ENCODE measurements at regions not wholly inside any gene's neighbourhood (a gene's known extent, or its start where the extent isn't known, plus 50 kb on each side); places are given as distances from the start of the nearest gene placed in this dataset.
"Not testable (repeated sequence)": the region's sequence is repeated elsewhere in the genome, so short reads cannot be mapped to it uniquely, and the experiment has no call there.

DNA sequence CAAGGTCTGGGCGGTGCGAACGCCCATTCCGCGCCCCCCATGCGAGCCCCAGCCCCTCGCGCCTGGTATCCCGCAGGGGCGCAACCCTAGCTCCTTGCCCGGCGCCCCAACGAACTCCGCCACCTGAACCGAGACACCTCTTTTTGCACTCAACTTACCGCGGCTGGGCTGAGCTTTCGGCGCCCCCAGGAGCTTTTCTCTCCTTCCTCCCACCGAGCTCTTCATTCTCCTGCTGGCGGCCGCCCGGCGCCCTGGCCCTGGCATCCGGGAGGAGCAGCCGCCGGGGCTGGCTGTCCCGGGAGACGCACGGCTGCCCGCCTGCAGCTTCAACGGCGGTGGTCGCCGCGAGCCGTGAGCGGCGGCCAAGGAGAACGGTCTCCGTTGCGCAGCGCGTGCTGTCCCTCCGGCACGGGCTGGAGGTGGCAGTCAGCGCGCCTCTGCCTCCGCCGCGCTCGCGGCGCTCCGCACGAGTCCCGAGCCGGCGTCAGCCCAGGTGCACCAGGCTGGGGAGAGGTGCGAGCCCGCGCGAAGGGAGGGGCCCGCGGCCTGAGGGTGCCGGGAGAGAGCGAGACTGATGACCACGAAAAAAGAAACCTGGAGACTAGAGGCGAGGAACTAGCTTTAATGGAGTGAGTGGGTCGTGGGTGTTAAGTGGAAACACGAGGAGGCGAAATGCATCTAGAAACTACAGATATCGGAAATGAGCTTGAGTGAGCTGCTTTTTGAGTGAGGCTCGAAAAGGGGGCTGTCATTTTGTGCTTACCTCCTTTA, 621.5 kb upstream of the ZNF385D start:
- Histone ChIP-seq H3K4me1 (peaks cover 0 to 9% of the 10 kb centered on the region in 2 donors), H3K27ac (no peak overlapping the region), H3K27me3 (peaks cover 0 to 11% of the 10 kb centered on the region in 2 donors), H3K36me3 (no peaks in the 10 kb centered on the region), H3K4me3 (peak overlapping the region; percentile 23 to 38), H3K9me3 (no peaks in the 10 kb centered on the region)
- no peak for DNase-seq (ENCODE audit: low spot score)
- TF ChIP-seq, protein P1, sequence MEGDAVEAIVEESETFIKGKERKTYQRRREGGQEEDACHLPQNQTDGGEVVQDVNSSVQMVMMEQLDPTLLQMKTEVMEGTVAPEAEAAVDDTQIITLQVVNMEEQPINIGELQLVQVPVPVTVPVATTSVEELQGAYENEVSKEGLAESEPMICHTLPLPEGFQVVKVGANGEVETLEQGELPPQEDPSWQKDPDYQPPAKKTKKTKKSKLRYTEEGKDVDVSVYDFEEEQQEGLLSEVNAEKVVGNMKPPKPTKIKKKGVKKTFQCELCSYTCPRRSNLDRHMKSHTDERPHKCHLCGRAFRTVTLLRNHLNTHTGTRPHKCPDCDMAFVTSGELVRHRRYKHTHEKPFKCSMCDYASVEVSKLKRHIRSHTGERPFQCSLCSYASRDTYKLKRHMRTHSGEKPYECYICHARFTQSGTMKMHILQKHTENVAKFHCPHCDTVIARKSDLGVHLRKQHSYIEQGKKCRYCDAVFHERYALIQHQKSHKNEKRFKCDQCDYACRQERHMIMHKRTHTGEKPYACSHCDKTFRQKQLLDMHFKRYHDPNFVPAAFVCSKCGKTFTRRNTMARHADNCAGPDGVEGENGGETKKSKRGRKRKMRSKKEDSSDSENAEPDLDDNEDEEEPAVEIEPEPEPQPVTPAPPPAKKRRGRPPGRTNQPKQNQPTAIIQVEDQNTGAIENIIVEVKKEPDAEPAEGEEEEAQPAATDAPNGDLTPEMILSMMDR (IDR thresholded peaks at IDR 0.05) = no peak

DNA sequence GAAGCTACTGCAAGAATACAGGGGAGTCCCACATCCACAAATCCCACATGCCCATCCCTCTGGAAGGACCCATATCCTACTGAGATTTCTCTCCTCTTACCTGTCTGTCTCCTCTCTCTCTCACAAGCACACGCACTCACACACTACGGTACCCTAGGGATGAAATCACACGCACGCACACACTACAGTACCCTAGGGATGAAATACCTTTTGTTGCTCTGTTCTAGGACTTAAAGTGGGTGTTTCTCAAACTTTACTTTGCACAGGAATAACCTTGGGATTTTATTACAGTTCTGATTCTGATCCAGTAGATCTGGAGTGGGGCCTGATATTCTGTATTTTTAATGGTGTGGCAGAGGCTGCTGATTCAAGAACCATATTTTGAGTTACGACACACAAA, 622.2 kb upstream of the ZNF385D start:
- peaks cover 0 to 11% of the 10 kb centered on the region in 2 donors for H3K27me3 ChIP-seq
- H3K9me3 ChIP-seq = no peaks in the 10 kb centered on the region
- TF ChIP-seq, protein P1 (IDR thresholded peaks at IDR 0.05) = no peak
- H3K27ac ChIP-seq = no peak overlapping the region
- peaks cover 0 to 9% of the 10 kb centered on the region in 2 donors for H3K4me1 ChIP-seq
- H3K36me3 ChIP-seq = no peaks in the 10 kb centered on the region
- DNase-seq (ENCODE audit: low spot score) = no peak
- H3K4me3 ChIP-seq = no peak overlapping the region

DNA sequence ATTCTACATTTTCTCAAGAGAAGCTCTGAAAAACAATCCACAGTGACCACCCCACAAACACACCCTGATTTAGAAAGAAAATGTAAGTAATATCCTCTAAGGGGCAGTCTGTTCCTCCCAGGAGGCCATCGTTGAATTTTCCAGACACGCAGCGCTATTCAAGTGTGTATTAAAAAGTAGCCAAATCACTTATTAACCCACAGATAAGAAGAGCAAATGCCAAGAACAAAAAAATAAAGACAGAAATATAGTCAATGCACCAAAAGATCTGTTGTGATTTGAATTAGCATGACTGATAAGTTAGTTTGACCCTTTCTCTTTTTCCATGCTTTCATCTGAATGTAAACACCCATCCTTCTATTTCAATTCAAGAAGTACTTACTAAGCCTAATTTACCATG, 622.8 kb upstream of the ZNF385D start:
- H3K36me3 ChIP-seq = no peaks in the 10 kb centered on the region
- H3K27ac ChIP-seq = no peak overlapping the region
- no peak overlapping the region for H3K4me3 ChIP-seq
- no peak for DNase-seq (ENCODE audit: low spot score)
- no peaks in the 10 kb centered on the region for H3K9me3 ChIP-seq
- TF ChIP-seq, protein P1 (IDR thresholded peaks at IDR 0.05) = no peak
- H3K4me1 ChIP-seq = peaks cover 0 to 9% of the 10 kb centered on the region in 2 donors
- H3K27me3 ChIP-seq = peaks cover 0 to 11% of the 10 kb centered on the region in 2 donors

DNA sequence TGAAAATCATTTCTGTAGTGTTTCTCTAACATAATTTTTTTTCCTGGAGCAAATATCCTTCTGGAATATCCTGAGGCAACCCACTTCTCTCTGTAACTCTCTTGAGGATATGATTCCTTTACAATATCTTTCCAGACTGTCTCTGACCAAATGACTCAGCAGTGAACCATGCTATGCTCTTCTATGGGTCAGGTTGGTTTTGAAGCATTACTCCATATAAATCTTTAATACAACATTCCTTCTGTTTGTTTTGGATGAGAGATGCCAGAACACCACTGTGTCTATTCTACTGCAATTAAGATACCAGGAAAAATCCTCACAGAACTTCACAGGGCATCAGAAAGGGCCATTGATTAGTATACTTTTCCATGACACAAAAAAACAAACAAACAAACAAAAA, 626.4 kb upstream of the ZNF385D start:
- no peak overlapping the region for H3K27ac ChIP-seq
- H3K9me3 ChIP-seq = no peaks in the 10 kb centered on the region
- peaks cover 0 to 6% of the 10 kb centered on the region in 2 donors for H3K27me3 ChIP-seq
- peaks cover 0 to 6% of the 10 kb centered on the region in 2 donors for H3K4me1 ChIP-seq
- TF ChIP-seq, protein P1 (IDR thresholded peaks at IDR 0.05) = no peak
- H3K36me3 ChIP-seq = no peaks in the 10 kb centered on the region
- no peak overlapping the region for H3K4me3 ChIP-seq
- no peak for DNase-seq (ENCODE audit: low spot score)

DNA sequence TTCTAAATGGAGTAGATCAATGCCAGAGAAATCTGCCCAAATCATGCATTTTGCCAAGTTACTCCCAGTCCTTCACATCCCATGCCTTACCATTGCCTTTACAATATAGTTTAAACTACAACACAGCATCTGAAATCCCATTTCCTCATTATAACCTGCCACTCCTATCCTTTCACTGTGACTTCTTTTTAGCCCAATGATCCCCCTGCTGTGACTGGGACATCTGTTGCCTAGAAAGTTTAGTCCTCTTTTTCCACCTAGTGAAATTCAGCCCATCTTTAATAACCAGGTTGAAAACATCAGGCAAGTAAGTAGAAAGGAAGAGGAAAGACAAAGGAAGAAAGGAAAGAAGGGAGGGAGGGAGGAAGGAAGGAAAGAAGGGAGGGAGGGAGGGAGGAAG, 627.9 kb upstream of the ZNF385D start:
- no peak overlapping the region for H3K4me3 ChIP-seq
- DNase-seq (ENCODE audit: low spot score) = no peak
- TF ChIP-seq, protein P1 (IDR thresholded peaks at IDR 0.05) = no peak
- H3K4me1 ChIP-seq = no peaks in the 10 kb centered on the region
- H3K27me3 ChIP-seq = no peaks in the 10 kb centered on the region
- no peaks in the 10 kb centered on the region for H3K36me3 ChIP-seq
- H3K9me3 ChIP-seq = no peaks in the 10 kb centered on the region
- no peak overlapping the region for H3K27ac ChIP-seq

DNA sequence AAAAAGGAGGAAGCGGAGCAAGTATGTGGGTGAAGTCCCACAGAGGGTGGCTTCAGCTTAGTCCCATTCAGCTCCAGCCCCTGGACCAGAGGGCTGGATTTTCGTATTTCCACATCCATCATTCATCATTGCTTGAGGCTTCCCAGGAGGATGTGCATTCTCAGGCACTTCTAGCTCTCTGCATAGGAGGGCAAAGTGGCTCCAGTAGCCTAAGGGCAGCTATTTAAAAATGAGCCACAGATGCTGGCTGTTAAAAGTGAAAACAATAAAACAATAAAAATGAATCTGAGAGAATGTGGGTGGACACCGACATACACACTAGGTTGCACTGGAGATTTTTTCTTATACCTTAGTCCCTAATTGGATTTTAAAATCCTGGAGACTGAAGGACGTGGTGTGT, 629.2 kb upstream of the ZNF385D start:
- TF ChIP-seq, protein P1 (IDR thresholded peaks at IDR 0.05) = no peak
- H3K27me3 ChIP-seq = no peaks in the 10 kb centered on the region
- H3K27ac ChIP-seq = no peak overlapping the region
- no peaks in the 10 kb centered on the region for H3K36me3 ChIP-seq
- DNase-seq (ENCODE audit: low spot score) = no peak
- no peaks in the 10 kb centered on the region for H3K9me3 ChIP-seq
- H3K4me3 ChIP-seq = no peak overlapping the region
- no peaks in the 10 kb centered on the region for H3K4me1 ChIP-seq

DNA sequence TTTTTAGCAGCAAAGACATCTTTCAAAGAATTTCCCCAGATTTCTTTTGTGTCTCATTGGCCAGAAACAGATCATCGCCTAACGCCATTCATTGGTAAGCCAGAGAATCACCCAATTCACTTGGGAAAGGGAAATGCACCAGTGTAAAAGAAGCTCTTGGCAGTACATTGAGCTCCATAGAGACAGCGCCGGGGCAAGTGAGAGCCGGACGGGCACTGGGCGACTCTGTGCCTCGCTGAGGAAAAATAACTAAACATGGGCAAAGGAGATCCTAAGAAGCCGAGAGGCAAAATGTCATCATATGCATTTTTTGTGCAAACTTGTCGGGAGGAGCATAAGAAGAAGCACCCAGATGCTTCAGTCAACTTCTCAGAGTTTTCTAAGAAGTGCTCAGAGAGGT, 630.6 kb upstream of the ZNF385D start:
- H3K4me3 ChIP-seq; H3K36me3 ChIP-seq; DNase-seq (ENCODE audit: low spot score); H3K27ac ChIP-seq; H3K27me3 ChIP-seq; H3K4me1 ChIP-seq; H3K9me3 ChIP-seq: not testable (repeated sequence)
